HCT116 (cell line): ENCODE measurements at regions not wholly inside any gene's neighbourhood (a gene's known extent, or its start where the extent isn't known, plus 50 kb on each side); places are given as distances from the start of the nearest gene placed in this dataset.

Experiments
- ATAC-seq: fragments of 200-7000 bp; cut with Tn5 transposase; 2 replicates; pipeline ENCODE4 v1.9.1; 2020; ENCODE audit warnings: mild to moderate bottlenecking, moderate library complexity
- BruUV-seq: library from RNA; stranded (reverse); fragments of 400-500 nt; replicated peaks from 2 replicates; lab custom pipeline; 2021; lab: Mats Ljungman, UMichigan
- CTCF ChIA-PET: fragments of 300-600 bp; sonication (Branson Sonifier 250); formaldehyde crosslinking; loops from one replicate; lab custom pipeline; 2021; ENCODE audit warnings: antibody characterized with exemption; lab: Charles Lee
- POLR2A ChIA-PET: fragments of 300-600, 350-600 bp; sonication (Branson Sonifier 250); formaldehyde crosslinking; loops from one replicate; lab custom pipeline; 2021; ENCODE audit warnings: antibody characterized with exemption; lab: Charles Lee
- RAD21 ChIA-PET, 2 experiments: fragments of 300-600 bp; sonication (Branson Sonifier 250); formaldehyde crosslinking; loops; one replicate each; lab custom pipeline; 2023; ENCODE audit warnings: low total read pairs in 2 of 2; ENCODE audit not compliant: uncharacterized antibody in 2 of 2, unreplicated experiment in 2 of 2, low non-redundant PET in 1 of 2; lab: Charles Lee
- DNase-seq: peaks from one replicate; pipeline ENCODE4 v3.0.0-alpha.2; 2010; ENCODE audit warnings: low read depth, low spot score
- H2AFZ ChIP-seq: fragments of 200-600 bp; shearing (Covaris generic), sonication (generic); 2 replicates; pipeline ENCODE4 v1.6.1; 2017; ENCODE audit warnings: low read depth, mixed run types, mixed read lengths, antibody characterized with exemption, low read length; ENCODE audit not compliant: poor library complexity, severe bottlenecking
- H3K27ac ChIP-seq: 2 replicates; pipeline ENCODE4 v1.5.1; 2012; ENCODE audit warnings: low read depth, low read length
- H3K27me3 ChIP-seq: fragments of 200-600 bp; sonication (generic); 2 replicates; pipeline ENCODE4 v1.6.1; 2016; ENCODE audit warnings: mixed run types, low read length, mixed read lengths; ENCODE audit not compliant: insufficient read depth
- H3K36me3 ChIP-seq, 2 experiments: fragments of 200-500 bp in 1 of 2; fragments of 200-600 bp in 1 of 2; sonication (Bioruptor generic) in 1 of 2; sonication (generic) in 1 of 2; 2 replicates each; pipeline versions ENCODE4 v1.5.1 to v1.6.1; 2014 to 2016; ENCODE audit warnings: low read length in 2 of 2, inconsistent platforms in 1 of 2, mixed read lengths in 1 of 2, mixed run types in 1 of 2; ENCODE audit not compliant: insufficient read depth in 2 of 2, control insufficient read depth in 1 of 2
- H3K4me1 ChIP-seq, 2 experiments: fragments of 200-600 bp in 1 of 2; sonication (generic) in 1 of 2; 2 replicates each; pipeline versions ENCODE4 v1.5.1 to v1.6.1; 2012 to 2017; ENCODE audit warnings: low read length in 2 of 2, inconsistent platforms in 1 of 2, mild to moderate bottlenecking in 1 of 2, mixed read lengths in 1 of 2, mixed run types in 1 of 2, moderate library complexity in 1 of 2; ENCODE audit not compliant: insufficient read depth in 2 of 2, control insufficient read depth in 1 of 2
- H3K4me2 ChIP-seq: fragments of 200-600 bp; sonication (generic); 2 replicates; pipeline ENCODE4 v1.6.1; 2017; ENCODE audit warnings: mixed run types, low read length, mixed read lengths
- H3K4me3 ChIP-seq, 2 experiments: fragments of 200-600 bp in 1 of 2; sonication (generic) in 1 of 2; replicated peaks in 1 of 2; 2 replicates each; pipeline ENCODE4 v1.5.1; 2011 to 2016; ENCODE audit warnings: low read length in 2 of 2, control low read depth in 1 of 2, low read depth in 1 of 2, mild to moderate bottlenecking in 1 of 2, mixed read lengths in 1 of 2, mixed run types in 1 of 2
- H3K79me2 ChIP-seq: fragments of 200-600 bp; sonication (generic); 2 replicates; pipeline ENCODE4 v1.6.1; 2017; ENCODE audit warnings: mild to moderate bottlenecking, mixed run types, low read length, moderate library complexity, mixed read lengths; ENCODE audit not compliant: insufficient read depth
- H3K9ac ChIP-seq: fragments of 200-600 bp; sonication (generic); 2 replicates; pipeline ENCODE4 v1.6.1; 2016; ENCODE audit warnings: low read length, mixed read lengths
- H3K9me2 ChIP-seq: fragments of 200-600 bp; sonication (generic), shearing (Covaris generic); 2 replicates; pipeline ENCODE4 v1.6.1; 2017; ENCODE audit warnings: mixed run types, mild to moderate bottlenecking, moderate library complexity; ENCODE audit not compliant: insufficient read depth
- H3K9me3 ChIP-seq, 2 experiments: fragments of 200-500 bp in 1 of 2; fragments of 200-600 bp in 1 of 2; sonication (Bioruptor generic) in 1 of 2; sonication (generic) in 1 of 2; 2 replicates each; pipeline ENCODE4 v1.6.1; 2014 to 2017; ENCODE audit warnings: low read length in 2 of 2, mixed read lengths in 2 of 2, inconsistent platforms in 1 of 2, low read depth in 1 of 2, mild to moderate bottlenecking in 1 of 2, mixed run types in 1 of 2, moderate library complexity in 1 of 2; ENCODE audit not compliant: control insufficient read depth in 1 of 2, insufficient read depth in 1 of 2
- H4K20me1 ChIP-seq: fragments of 200-600 bp; sonication (generic), shearing (Covaris generic); 2 replicates; pipeline ENCODE4 v1.6.1; 2017; ENCODE audit warnings: mixed run types, mild to moderate bottlenecking, moderate library complexity; ENCODE audit not compliant: insufficient read depth
- ELF1 ChIP-seq: IDR thresholded peaks from 2 replicates; pipeline ENCODE4 v1.6.1; 2012; ENCODE audit warnings: low read depth, borderline replicate concordance
- EZH2 ChIP-seq: fragments of 200-600 bp; sonication (generic); IDR thresholded peaks from 2 replicates; pipeline ENCODE4 v1.6.1; 2017; ENCODE audit warnings: antibody characterized with exemption, mixed run types
- EZH2phosphoT487 ChIP-seq: fragments of 200-600 bp; IDR thresholded peaks from 2 replicates; pipeline ENCODE4 v1.6.1; 2018; ENCODE audit warnings: antibody characterized with exemption, borderline replicate concordance
- FOSL1 ChIP-seq: IDR thresholded peaks from 2 replicates; pipeline ENCODE4 v1.6.1; 2012; ENCODE audit warnings: low read depth
- JUND ChIP-seq: IDR thresholded peaks from 2 replicates; pipeline ENCODE4 v1.6.1; 2012
- POLR2AphosphoS5 ChIP-seq: IDR thresholded peaks from 2 replicates; pipeline ENCODE4 v1.6.1; 2011; ENCODE audit warnings: mild to moderate bottlenecking, low read depth, low read length, moderate library complexity
- RAD21 ChIP-seq: IDR thresholded peaks from 2 replicates; pipeline ENCODE4 v1.6.1; 2012; ENCODE audit warnings: low read depth, mild to moderate bottlenecking
- SIN3A ChIP-seq: IDR thresholded peaks from 2 replicates; pipeline ENCODE4 v1.6.1; 2012; ENCODE audit warnings: low read depth
- SP1 ChIP-seq: IDR thresholded peaks from 2 replicates; pipeline ENCODE4 v1.6.1; 2012; ENCODE audit warnings: low read depth
- SRF ChIP-seq: IDR thresholded peaks from 2 replicates; pipeline ENCODE4 v1.6.1; 2012; ENCODE audit warnings: low read depth
- TCF7L2 ChIP-seq: IDR thresholded peaks from 2 replicates; pipeline ENCODE4 v1.7.0; 2011; ENCODE audit warnings: borderline replicate concordance, inconsistent platforms; ENCODE audit not compliant: insufficient read depth, insufficient read length; ENCODE audit errors: extremely low read depth
- YY1 ChIP-seq: IDR thresholded peaks from 2 replicates; pipeline ENCODE4 v1.6.1; 2011; ENCODE audit warnings: low read length, low read depth, moderate library complexity, mild to moderate bottlenecking; ENCODE audit not compliant: insufficient replicate concordance; ENCODE audit errors: extremely low read depth
- intact Hi-C: fragments of 100-400 bp; cut with micrococcal nuclease; formaldehyde crosslinking; loops from 2 replicates; pipeline ENCODE4 v1.10.0; 2022
- TF ChIP-seq, protein P1 (sequence below), 3 experiments: fragments of 200-600 bp in 1 of 3; sonication (generic) in 1 of 3; IDR thresholded peaks in 2 of 3; conservative IDR thresholded peaks in 1 of 3; 2 replicates each; pipeline ENCODE4 v1.5.1; 2012 to 2017; ENCODE audit warnings: low read depth in 2 of 3, low read length in 2 of 3, antibody characterized with exemption in 1 of 3, borderline replicate concordance in 1 of 3, control low read depth in 1 of 3, mild to moderate bottlenecking in 1 of 3, mixed read lengths in 1 of 3, mixed run types in 1 of 3, moderate library complexity in 1 of 3; ENCODE audit not compliant: insufficient read depth in 1 of 3
- TF ChIP-seq, protein P2 (sequence below): IDR thresholded peaks from 2 replicates; pipeline ENCODE4 v1.6.1; 2011; ENCODE audit warnings: mild to moderate bottlenecking, low read length, moderate library complexity; ENCODE audit not compliant: insufficient replicate concordance; ENCODE audit errors: extremely low read depth
- TF ChIP-seq, protein P3 (sequence below): IDR thresholded peaks from 2 replicates; pipeline ENCODE4 v1.6.1; 2012
- TF ChIP-seq, protein P4 (sequence below): IDR thresholded peaks from 2 replicates; pipeline ENCODE4 v1.6.1; 2012

DNA sequence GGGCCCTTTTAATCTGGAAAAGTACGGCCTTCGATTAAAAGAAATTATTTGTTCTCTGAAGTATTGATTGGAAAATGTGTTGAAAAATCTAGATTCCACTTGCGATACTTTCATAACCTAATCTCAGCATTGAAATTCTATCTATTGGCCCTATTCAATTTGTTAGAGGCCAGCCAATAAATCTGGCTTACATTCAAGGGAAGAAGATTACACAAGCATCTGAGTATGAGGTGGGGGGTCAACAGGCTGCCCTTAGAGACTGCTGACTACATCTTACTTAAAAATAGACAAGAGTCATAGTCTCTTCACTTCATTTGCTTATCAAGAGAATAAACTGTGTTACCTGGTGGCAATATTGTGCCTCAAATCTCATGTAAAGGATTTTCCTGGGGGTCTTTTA is 248.0 kb upstream of the KCNIP4 start:
- TF ChIP-seq SRF: no peak
- no peak for TF ChIP-seq SIN3A
- TF ChIP-seq JUND: no peak
- no peak for TF ChIP-seq POLR2AphosphoS5
- TF ChIP-seq RAD21: no peak
- TF ChIP-seq FOSL1: no peak
- TF ChIP-seq, protein P1, sequence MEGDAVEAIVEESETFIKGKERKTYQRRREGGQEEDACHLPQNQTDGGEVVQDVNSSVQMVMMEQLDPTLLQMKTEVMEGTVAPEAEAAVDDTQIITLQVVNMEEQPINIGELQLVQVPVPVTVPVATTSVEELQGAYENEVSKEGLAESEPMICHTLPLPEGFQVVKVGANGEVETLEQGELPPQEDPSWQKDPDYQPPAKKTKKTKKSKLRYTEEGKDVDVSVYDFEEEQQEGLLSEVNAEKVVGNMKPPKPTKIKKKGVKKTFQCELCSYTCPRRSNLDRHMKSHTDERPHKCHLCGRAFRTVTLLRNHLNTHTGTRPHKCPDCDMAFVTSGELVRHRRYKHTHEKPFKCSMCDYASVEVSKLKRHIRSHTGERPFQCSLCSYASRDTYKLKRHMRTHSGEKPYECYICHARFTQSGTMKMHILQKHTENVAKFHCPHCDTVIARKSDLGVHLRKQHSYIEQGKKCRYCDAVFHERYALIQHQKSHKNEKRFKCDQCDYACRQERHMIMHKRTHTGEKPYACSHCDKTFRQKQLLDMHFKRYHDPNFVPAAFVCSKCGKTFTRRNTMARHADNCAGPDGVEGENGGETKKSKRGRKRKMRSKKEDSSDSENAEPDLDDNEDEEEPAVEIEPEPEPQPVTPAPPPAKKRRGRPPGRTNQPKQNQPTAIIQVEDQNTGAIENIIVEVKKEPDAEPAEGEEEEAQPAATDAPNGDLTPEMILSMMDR (IDR thresholded peaks at IDR 0.05 in 2 of 3, conservative IDR thresholded peaks at IDR 0.05 in 1 of 3; ENCODE audit: borderline replicate concordance in 1 of 3, insufficient read depth in 1 of 3, low read depth in 2 of 3, low read length in 2 of 3): no peak
- TF ChIP-seq TCF7L2: no peak
- TF ChIP-seq EZH2: no peak
- TF ChIP-seq, protein P2, sequence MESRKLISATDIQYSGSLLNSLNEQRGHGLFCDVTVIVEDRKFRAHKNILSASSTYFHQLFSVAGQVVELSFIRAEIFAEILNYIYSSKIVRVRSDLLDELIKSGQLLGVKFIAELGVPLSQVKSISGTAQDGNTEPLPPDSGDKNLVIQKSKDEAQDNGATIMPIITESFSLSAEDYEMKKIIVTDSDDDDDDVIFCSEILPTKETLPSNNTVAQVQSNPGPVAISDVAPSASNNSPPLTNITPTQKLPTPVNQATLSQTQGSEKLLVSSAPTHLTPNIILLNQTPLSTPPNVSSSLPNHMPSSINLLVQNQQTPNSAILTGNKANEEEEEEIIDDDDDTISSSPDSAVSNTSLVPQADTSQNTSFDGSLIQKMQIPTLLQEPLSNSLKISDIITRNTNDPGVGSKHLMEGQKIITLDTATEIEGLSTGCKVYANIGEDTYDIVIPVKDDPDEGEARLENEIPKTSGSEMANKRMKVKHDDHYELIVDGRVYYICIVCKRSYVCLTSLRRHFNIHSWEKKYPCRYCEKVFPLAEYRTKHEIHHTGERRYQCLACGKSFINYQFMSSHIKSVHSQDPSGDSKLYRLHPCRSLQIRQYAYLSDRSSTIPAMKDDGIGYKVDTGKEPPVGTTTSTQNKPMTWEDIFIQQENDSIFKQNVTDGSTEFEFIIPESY: no peak
- TF ChIP-seq, protein P3, sequence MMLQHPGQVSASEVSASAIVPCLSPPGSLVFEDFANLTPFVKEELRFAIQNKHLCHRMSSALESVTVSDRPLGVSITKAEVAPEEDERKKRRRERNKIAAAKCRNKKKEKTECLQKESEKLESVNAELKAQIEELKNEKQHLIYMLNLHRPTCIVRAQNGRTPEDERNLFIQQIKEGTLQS: no peak
- no peak for TF ChIP-seq SP1
- no peak for TF ChIP-seq ELF1
- no peak for TF ChIP-seq YY1
- no peak for TF ChIP-seq EZH2phosphoT487
- TF ChIP-seq, protein P4, sequence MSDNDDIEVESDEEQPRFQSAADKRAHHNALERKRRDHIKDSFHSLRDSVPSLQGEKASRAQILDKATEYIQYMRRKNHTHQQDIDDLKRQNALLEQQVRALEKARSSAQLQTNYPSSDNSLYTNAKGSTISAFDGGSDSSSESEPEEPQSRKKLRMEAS: no peak
- TF ChIP-seq, all 23 proteins: peak for 0
- BruUV-seq: no TSS peak
- Histone ChIP-seq H3K27ac (no peak overlapping the region), H4K20me1 (no peaks in the 10 kb centered on the region), H3K27me3 (no peaks in the 10 kb centered on the region), H3K9me3 (no peaks in the 10 kb centered on the region), H3K9me2 (no peaks in the 10 kb centered on the region), H3K4me1 (no peaks in the 10 kb centered on the region), H3K79me2 (no peaks in the 10 kb centered on the region), H3K9ac (no peak overlapping the region), H2AFZ (no peak overlapping the region), H3K36me3 (no peaks in the 10 kb centered on the region), H3K4me2 (no peak overlapping the region), H3K4me3 (no peak overlapping the region)
- ChIA-PET RAD21 (no interaction called here), CTCF (no interaction called here), POLR2A (no interaction called here)
- ATAC-seq: no peak
- DNase-seq: no peak
- intact Hi-C loops: no loop called here
